ENCODE measurements at regions not wholly inside any gene's neighbourhood (a gene's known extent, or its start where the extent isn't known, plus 50 kb on each side); places are given as distances from the start of the nearest gene placed in this dataset.

- Histone ChIP-seq H3K9me3 (no peaks in the 10 kb centered on the region), H3K36me3 (no peaks in the 10 kb centered on the region), H3K27ac (no peak overlapping the region), H3K4me1 (no peaks in the 10 kb centered on the region), H3K27me3 (no peaks in the 10 kb centered on the region), H3K4me3 (no peak overlapping the region)
- DNase-seq (ENCODE audit: low spot score in 2 of 2) = no peak
- TF ChIP-seq, protein P1, sequence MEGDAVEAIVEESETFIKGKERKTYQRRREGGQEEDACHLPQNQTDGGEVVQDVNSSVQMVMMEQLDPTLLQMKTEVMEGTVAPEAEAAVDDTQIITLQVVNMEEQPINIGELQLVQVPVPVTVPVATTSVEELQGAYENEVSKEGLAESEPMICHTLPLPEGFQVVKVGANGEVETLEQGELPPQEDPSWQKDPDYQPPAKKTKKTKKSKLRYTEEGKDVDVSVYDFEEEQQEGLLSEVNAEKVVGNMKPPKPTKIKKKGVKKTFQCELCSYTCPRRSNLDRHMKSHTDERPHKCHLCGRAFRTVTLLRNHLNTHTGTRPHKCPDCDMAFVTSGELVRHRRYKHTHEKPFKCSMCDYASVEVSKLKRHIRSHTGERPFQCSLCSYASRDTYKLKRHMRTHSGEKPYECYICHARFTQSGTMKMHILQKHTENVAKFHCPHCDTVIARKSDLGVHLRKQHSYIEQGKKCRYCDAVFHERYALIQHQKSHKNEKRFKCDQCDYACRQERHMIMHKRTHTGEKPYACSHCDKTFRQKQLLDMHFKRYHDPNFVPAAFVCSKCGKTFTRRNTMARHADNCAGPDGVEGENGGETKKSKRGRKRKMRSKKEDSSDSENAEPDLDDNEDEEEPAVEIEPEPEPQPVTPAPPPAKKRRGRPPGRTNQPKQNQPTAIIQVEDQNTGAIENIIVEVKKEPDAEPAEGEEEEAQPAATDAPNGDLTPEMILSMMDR (IDR thresholded peaks at IDR 0.05) = no peak
- intact Hi-C loops (cut with DNase I) = no loop called here
Measured at GRCh38 chr7:69186974-69187373, 411.3 kb upstream of the AUTS2 start.

DNA sequence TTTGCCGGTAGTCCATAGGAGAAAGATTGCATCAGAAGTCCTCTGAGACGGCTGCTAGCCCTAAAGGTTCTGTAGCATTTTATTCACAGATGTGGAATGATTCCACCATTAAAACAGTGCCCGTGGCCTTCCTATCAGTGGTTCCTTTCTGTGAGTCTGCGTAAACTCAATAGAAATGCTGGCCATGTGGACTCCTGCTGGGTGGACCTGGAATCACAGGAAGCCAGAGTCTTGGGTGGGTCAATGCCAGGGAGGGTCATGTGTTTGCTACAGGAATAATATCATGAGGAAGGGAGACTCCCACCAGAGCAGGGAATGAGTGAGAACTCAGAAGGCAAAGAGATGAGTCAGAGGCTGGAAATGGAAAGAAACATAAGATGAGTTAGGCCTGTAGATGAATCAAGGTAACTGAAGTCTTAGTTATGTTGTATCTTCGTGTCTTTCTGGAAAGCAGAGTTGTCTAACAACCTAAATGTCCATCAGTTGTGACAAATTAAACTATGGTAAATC lies 410.4 kb upstream of the AUTS2 start:
- no peaks in the 10 kb centered on the region for H3K4me1 ChIP-seq
- H3K9me3 ChIP-seq = no peaks in the 10 kb centered on the region
- TF ChIP-seq, protein P1 (IDR thresholded peaks at IDR 0.05) = no peak
- no peak overlapping the region for H3K27ac ChIP-seq
- H3K36me3 ChIP-seq = no peaks in the 10 kb centered on the region
- intact Hi-C loops (cut with DNase I) = no loop called here
- no peak overlapping the region for H3K4me3 ChIP-seq
- no peaks in the 10 kb centered on the region for H3K27me3 ChIP-seq
- no peak for DNase-seq (ENCODE audit: low spot score in 2 of 2)

GRCh38 chr7:69189406-69189805 lies 408.9 kb upstream of the AUTS2 start:
- DNase-seq (ENCODE audit: low spot score in 2 of 2) = no peak
- Histone ChIP-seq H3K4me3 (no peak overlapping the region), H3K4me1 (no peaks in the 10 kb centered on the region), H3K36me3 (no peaks in the 10 kb centered on the region), H3K9me3 (no peaks in the 10 kb centered on the region), H3K27ac (no peak overlapping the region), H3K27me3 (no peaks in the 10 kb centered on the region)
- TF ChIP-seq, protein P1 (IDR thresholded peaks at IDR 0.05) = no peak
- intact Hi-C loops (cut with DNase I) = no loop called here

DNA sequence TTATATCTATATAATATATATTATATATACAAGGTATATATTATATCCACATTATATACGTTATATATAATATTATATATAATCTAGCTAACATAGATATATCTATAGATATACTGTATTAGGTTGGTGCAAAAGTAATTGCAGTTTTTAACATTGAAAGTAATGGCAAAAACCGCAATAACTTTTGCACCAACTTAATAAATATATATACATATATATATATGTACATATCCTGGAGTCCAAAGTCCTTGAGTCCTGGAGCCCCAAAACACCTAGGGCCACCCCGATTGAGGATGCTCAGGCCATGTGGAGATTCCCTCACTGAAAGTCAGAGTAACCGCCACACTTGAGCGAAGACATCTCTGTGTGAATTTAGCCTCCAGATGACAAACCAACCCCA lies 408.2 kb upstream of the AUTS2 start:
- Histone ChIP-seq H3K4me3 (no peak overlapping the region), H3K27me3 (no peaks in the 10 kb centered on the region), H3K9me3 (no peaks in the 10 kb centered on the region), H3K36me3 (no peaks in the 10 kb centered on the region), H3K4me1 (no peaks in the 10 kb centered on the region), H3K27ac (no peak overlapping the region)
- intact Hi-C loops (cut with DNase I) = no loop called here
- TF ChIP-seq, protein P1 (IDR thresholded peaks at IDR 0.05) = no peak
- no peak for DNase-seq (ENCODE audit: low spot score in 2 of 2)

DNA sequence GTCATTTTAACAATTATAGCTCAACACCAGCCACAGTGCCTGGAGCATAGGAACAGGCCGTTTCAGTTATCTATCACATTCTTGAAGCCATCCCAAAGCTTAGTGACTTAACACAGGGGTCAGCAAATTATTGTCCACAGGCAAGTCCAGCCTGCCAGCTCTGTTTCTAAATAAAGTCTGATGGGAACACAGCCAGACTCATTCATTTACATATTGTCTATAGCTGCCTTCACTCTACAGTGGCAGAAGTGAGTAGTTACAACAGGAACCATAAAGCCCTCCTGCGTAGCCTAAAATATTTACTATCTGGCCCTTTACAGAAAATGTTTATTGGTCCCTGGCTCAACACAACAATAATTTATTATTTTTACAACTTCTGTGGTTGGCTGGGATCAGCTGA lies 407.5 kb upstream of the AUTS2 start:
- Histone ChIP-seq H3K27ac (no peak overlapping the region), H3K27me3 (no peaks in the 10 kb centered on the region), H3K4me3 (no peak overlapping the region), H3K9me3 (no peaks in the 10 kb centered on the region), H3K4me1 (no peaks in the 10 kb centered on the region), H3K36me3 (no peaks in the 10 kb centered on the region)
- intact Hi-C loops (cut with DNase I) = no loop called here
- no peak for DNase-seq (ENCODE audit: low spot score in 2 of 2)
- TF ChIP-seq, protein P1 (IDR thresholded peaks at IDR 0.05) = no peak

DNA sequence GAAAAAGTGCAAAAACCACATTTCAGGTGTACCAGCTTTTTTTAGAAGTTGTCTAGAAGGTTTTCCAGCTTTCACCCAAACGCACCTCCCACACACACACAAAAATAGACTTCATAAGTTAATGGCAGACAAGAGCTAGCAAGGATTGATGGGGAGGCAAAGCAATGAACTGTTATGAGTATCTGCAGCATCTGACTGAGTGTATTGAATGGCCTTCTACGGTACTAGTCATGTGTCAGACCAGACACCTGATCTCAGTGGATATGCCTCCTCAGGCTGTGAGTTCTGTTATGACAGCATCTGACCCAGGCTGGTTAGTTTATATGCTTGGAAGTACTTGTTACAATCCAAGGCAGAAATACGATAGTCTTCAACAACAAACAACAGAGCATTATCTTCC lies 406.1 kb upstream of the AUTS2 start:
- Histone ChIP-seq H3K9me3 (no peaks in the 10 kb centered on the region), H3K4me3 (no peak overlapping the region), H3K36me3 (no peaks in the 10 kb centered on the region), H3K27ac (no peak overlapping the region), H3K4me1 (no peaks in the 10 kb centered on the region), H3K27me3 (no peaks in the 10 kb centered on the region)
- no peak for DNase-seq (ENCODE audit: low spot score in 2 of 2)
- intact Hi-C loops (cut with DNase I) = no loop called here
- TF ChIP-seq, protein P1 (IDR thresholded peaks at IDR 0.05) = no peak
